PC-9 (cell line): ENCODE measurements at regions not wholly inside any gene's neighbourhood (a gene's known extent, or its start where the extent isn't known, plus 50 kb on each side); places are given as distances from the start of the nearest gene placed in this dataset.

Experiments used
- BruUV-seq: library from RNA; stranded (reverse); fragments of 400-500 nt; replicated peaks from 2 replicates; lab custom pipeline; 2021; lab: Mats Ljungman, UMichigan
- CTCF ChIA-PET: fragments of 300-600 bp; sonication (Branson Sonifier 250); formaldehyde crosslinking; loops from one replicate; lab custom pipeline; 2022; ENCODE audit warnings: antibody characterized with exemption; lab: Charles Lee
- POLR2A ChIA-PET: fragments of 300-600 bp; sonication (Branson Sonifier 250); formaldehyde crosslinking; loops from one replicate; lab custom pipeline; 2022; ENCODE audit warnings: antibody characterized with exemption; ENCODE audit not compliant: unreplicated experiment; lab: Charles Lee
- DNase-seq, 2 experiments: peaks; one replicate each; pipeline versions ENCODE4 v3.0.0 to v3.0.0-alpha.2; 2015 to 2022; ENCODE audit warnings: mixed read lengths in 1 of 2
- H2AFZ ChIP-seq: fragments of 200-600 bp; sonication (generic); 2 replicates; pipeline ENCODE4 v1.8.1; 2017; ENCODE audit warnings: antibody characterized with exemption
- H3F3A ChIP-seq: fragments of 200-600 bp; sonication (generic); 2 replicates; pipeline ENCODE4 v1.8.1; 2017; ENCODE audit warnings: antibody characterized with exemption, mild to moderate bottlenecking, low read depth; ENCODE audit not compliant: insufficient read depth
- H3K27ac ChIP-seq: fragments of 200-600 bp; sonication (generic); 2 replicates; pipeline ENCODE4 v1.6.1; 2016; ENCODE audit warnings: mixed run types
- H3K27me3 ChIP-seq: fragments of 200-600 bp; sonication (generic); 2 replicates; pipeline ENCODE4 v1.6.1; 2016; ENCODE audit warnings: low read depth, mixed run types; ENCODE audit not compliant: insufficient read depth
- H3K36me3 ChIP-seq: fragments of 200-600 bp; sonication (generic); 2 replicates; pipeline ENCODE4 v1.6.1; 2016; ENCODE audit warnings: low read depth, mixed run types
- H3K4me1 ChIP-seq: fragments of 200-600 bp; sonication (generic); replicated peaks from 2 replicates; pipeline ENCODE4 v1.6.1; 2016; ENCODE audit warnings: mixed run types; ENCODE audit not compliant: insufficient read depth
- H3K4me2 ChIP-seq: fragments of 200-600 bp; sonication (generic); 2 replicates; pipeline ENCODE4 v1.6.1; 2017; ENCODE audit warnings: mixed run types
- H3K4me3 ChIP-seq: fragments of 200-600 bp; sonication (generic); 2 replicates; pipeline ENCODE4 v1.6.1; 2016; ENCODE audit warnings: mixed run types
- H3K79me2 ChIP-seq: fragments of 200-600 bp; sonication (generic); 2 replicates; pipeline ENCODE4 v1.6.1; 2017; ENCODE audit warnings: low read depth, mixed run types
- H3K9me2 ChIP-seq: fragments of 200-600 bp; sonication (generic); 2 replicates; pipeline ENCODE4 v1.8.1; 2017; ENCODE audit warnings: mild to moderate bottlenecking; ENCODE audit not compliant: insufficient read depth
- H3K9me3 ChIP-seq: fragments of 200-600 bp; sonication (generic); 2 replicates; pipeline ENCODE4 v1.8.1; 2016; ENCODE audit warnings: low read depth; ENCODE audit not compliant: insufficient read depth
- H4K20me1 ChIP-seq: fragments of 200-600 bp; sonication (generic); 2 replicates; pipeline ENCODE4 v1.8.1; 2017; ENCODE audit not compliant: insufficient read depth
- CTCF ChIP-seq: fragments of 200-600 bp; sonication (generic); conservative IDR thresholded peaks from 2 replicates; pipeline ENCODE4 v1.6.1; 2017; ENCODE audit warnings: mixed run types, antibody characterized with exemption, mild to moderate bottlenecking, moderate library complexity
- EZH2 ChIP-seq: fragments of 200-600 bp; sonication (generic); IDR thresholded peaks from 2 replicates; pipeline ENCODE4 v1.8.0; 2017; ENCODE audit warnings: antibody characterized with exemption, low read depth
- intact Hi-C: fragments of 100-400 bp; cut with micrococcal nuclease; formaldehyde crosslinking; loops from one replicate; pipeline ENCODE4 v1.10.0; 2022; ENCODE audit not compliant: unreplicated experiment

- no peaks in the 10 kb centered on the region for H3K79me2 ChIP-seq
Measured at GRCh38 chr2:164164602-164165001, 428.8 kb upstream of the FIGN start.

DNA sequence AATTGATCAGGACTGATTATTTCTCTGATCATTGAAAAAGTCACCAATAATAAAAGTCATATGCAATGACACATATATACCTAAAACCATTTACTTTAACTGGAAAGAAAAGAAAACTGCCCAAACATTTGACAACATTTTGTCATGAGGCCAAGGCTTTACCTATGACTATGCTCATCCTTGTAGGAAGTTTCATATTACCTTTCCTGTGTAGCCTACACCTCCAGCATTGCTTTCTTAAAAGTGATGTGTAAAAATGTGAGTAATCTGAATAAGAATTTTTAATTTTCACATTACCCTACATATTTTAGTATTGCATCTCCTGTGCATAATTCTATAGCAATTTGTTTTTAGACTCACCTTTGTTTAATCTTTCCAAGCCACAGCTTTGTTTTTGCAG lies 419.8 kb upstream of the FIGN start:
- DNase-seq = no peak
- no peak overlapping the region for H2AFZ ChIP-seq
- H3K79me2 ChIP-seq = no peaks in the 10 kb centered on the region
- H3K9me2 ChIP-seq = no peaks in the 10 kb centered on the region
- H4K20me1 ChIP-seq = no peaks in the 10 kb centered on the region
- TF ChIP-seq EZH2 (no peak), CTCF (no peak)
- no peaks in the 10 kb centered on the region for H3K36me3 ChIP-seq
- H3K4me2 ChIP-seq = no peak overlapping the region
- ChIA-PET CTCF (no interaction called here), POLR2A (no interaction called here)
- no peaks in the 10 kb centered on the region for H3K9me3 ChIP-seq
- H3K27me3 ChIP-seq = no peaks in the 10 kb centered on the region
- no peak overlapping the region for H3K27ac ChIP-seq
- H3K4me1 ChIP-seq = no peaks in the 10 kb centered on the region
- no peaks in the 10 kb centered on the region for H3F3A ChIP-seq
- H3K4me3 ChIP-seq = no peak overlapping the region
- no TSS peak for BruUV-seq
- intact Hi-C loops = no loop called here

More at GRCh38 chr2:164164602-164165001, 428.8 kb upstream of the FIGN start:
- no peak overlapping the region for H3K27ac ChIP-seq
- peaks cover 3% of the 10 kb centered on the region; the same call in 1 of the 2 replicates for H3K9me3 ChIP-seq
- no peak overlapping the region for H3K4me3 ChIP-seq
- H3K9me2 ChIP-seq = no peaks in the 10 kb centered on the region
- H3K4me2 ChIP-seq = no peak overlapping the region
- no peaks in the 10 kb centered on the region for H3F3A ChIP-seq
- H4K20me1 ChIP-seq = no peaks in the 10 kb centered on the region
- ChIA-PET CTCF (no interaction called here), POLR2A (no interaction called here)
- no peak for DNase-seq
- H3K4me1 ChIP-seq = no peaks in the 10 kb centered on the region
- no peak overlapping the region for H2AFZ ChIP-seq
- H3K27me3 ChIP-seq = no peaks in the 10 kb centered on the region
- no peak for TF ChIP-seq EZH2
- no peak for TF ChIP-seq CTCF
- intact Hi-C loops = no loop called here
- BruUV-seq = no TSS peak
- H3K36me3 ChIP-seq = no peaks in the 10 kb centered on the region

- Histone ChIP-seq H3K27ac (no peak overlapping the region), H3K27me3 (no peaks in the 10 kb centered on the region), H3K4me1 (no peaks in the 10 kb centered on the region), H3K9me3 (no peaks in the 10 kb centered on the region), H4K20me1 (no peaks in the 10 kb centered on the region), H3F3A (no peaks in the 10 kb centered on the region), H3K36me3 (no peaks in the 10 kb centered on the region), H3K79me2 (no peaks in the 10 kb centered on the region), H2AFZ (no peak overlapping the region), H3K4me2 (no peak overlapping the region), H3K9me2 (no peaks in the 10 kb centered on the region), H3K4me3 (no peak overlapping the region)
- no TSS peak for BruUV-seq
- no peak for TF ChIP-seq CTCF
- TF ChIP-seq EZH2 = no peak
- POLR2A ChIA-PET = no interaction called here
- CTCF ChIA-PET = no interaction called here
- intact Hi-C loops = no loop called here
- DNase-seq = no peak
Measured at GRCh38 chr2:164151522-164151921, 415.7 kb upstream of the FIGN start.
